ENCODE measurements at regions not wholly inside any gene's neighbourhood (a gene's known extent, or its start where the extent isn't known, plus 50 kb on each side); places are given as distances from the start of the nearest gene placed in this dataset.

DNA sequence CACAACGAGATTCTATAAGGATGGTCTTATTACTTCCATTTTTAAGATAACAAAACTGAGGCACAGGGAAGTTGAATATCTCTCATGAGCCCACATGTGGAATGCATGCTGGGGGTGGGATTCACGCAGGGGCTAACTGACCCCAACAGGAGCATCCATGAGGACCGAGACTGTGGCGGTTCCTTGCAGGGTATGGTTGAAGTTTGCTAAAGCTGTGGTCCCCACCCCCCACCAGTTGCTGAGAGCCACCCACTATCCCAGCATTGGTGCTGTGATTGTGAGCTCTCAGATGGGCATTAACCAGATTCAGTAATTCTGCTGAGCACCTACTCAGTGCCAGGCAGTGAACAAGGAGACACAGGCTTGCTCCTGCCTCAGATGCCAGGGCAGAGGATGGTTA is 116.0 kb upstream of the TEX51 start:
- TF ChIP-seq, protein P1, sequence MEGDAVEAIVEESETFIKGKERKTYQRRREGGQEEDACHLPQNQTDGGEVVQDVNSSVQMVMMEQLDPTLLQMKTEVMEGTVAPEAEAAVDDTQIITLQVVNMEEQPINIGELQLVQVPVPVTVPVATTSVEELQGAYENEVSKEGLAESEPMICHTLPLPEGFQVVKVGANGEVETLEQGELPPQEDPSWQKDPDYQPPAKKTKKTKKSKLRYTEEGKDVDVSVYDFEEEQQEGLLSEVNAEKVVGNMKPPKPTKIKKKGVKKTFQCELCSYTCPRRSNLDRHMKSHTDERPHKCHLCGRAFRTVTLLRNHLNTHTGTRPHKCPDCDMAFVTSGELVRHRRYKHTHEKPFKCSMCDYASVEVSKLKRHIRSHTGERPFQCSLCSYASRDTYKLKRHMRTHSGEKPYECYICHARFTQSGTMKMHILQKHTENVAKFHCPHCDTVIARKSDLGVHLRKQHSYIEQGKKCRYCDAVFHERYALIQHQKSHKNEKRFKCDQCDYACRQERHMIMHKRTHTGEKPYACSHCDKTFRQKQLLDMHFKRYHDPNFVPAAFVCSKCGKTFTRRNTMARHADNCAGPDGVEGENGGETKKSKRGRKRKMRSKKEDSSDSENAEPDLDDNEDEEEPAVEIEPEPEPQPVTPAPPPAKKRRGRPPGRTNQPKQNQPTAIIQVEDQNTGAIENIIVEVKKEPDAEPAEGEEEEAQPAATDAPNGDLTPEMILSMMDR (conservative IDR thresholded peaks at IDR 0.05; ENCODE audit: low read depth, low read length): no peak
- no peak for TF ChIP-seq EZH2 (IDR thresholded peaks at IDR 0.05; ENCODE audit: borderline replicate concordance, low read depth, low read length, poor library complexity, severe bottlenecking)

Data from A673 (cell line).